Lower lobe of right lung (tissue), 2 donors: ENCODE measurements at regions not wholly inside any gene's neighbourhood (a gene's known extent, or its start where the extent isn't known, plus 50 kb on each side); places are given as distances from the start of the nearest gene placed in this dataset.
"Not testable (repeated sequence)": the region's sequence is repeated elsewhere in the genome, so short reads cannot be mapped to it uniquely, and the experiment has no call there.

ENCODE experiments used
- ATAC-seq, 2 donors: fragments of 200-7000 bp; cut with Tn5 transposase; one replicate each; pipeline ENCODE4 v1.9.1; 2020 to 2022; ENCODE audit warnings: mild to moderate bottlenecking in 2 of 2, moderate library complexity in 2 of 2
- DNase-seq: peaks from one replicate; pipeline ENCODE4 v3.0.0-alpha.2; 2020
- H3K27ac ChIP-seq: fragments of 200-600 bp; one replicate; pipeline ENCODE4 v1.8.0; 2022
- H3K27me3 ChIP-seq: fragments of 200-600 bp; one replicate; pipeline ENCODE4 v1.8.0; 2022; ENCODE audit warnings: low read depth
- H3K36me3 ChIP-seq: fragments of 200-600 bp; one replicate; pipeline ENCODE4 v1.8.0; 2022; ENCODE audit warnings: mild to moderate bottlenecking
- H3K4me1 ChIP-seq: fragments of 200-600 bp; one replicate; pipeline ENCODE4 v1.8.0; 2022
- H3K4me3 ChIP-seq: fragments of 200-600 bp; one replicate; pipeline ENCODE4 v1.8.0; 2022; ENCODE audit warnings: mild to moderate bottlenecking
- H3K9me3 ChIP-seq: fragments of 200-600 bp; one replicate; pipeline ENCODE4 v1.8.0; 2022
- intact Hi-C: fragments of 100-400 bp; cut with DNase I; formaldehyde crosslinking; loops from one replicate; pipeline ENCODE4 v1.11.0; 2022
- TF ChIP-seq, protein P1 (sequence below): fragments of 200-600 bp; IDR thresholded peaks from one replicate; pipeline ENCODE4 v1.8.0; 2022; ENCODE audit warnings: antibody characterized with exemption, mild to moderate bottlenecking
- donor health status: DM: no; HTN: yes; CAD: no; lungs with severe emphysema.

GRCh38 chr5:39619168-39619818, 194.5 kb upstream of the DAB2 start:
- H3K27me3 ChIP-seq: no peaks in the 10 kb centered on the region
- no peak overlapping the region for H3K27ac ChIP-seq
- ATAC-seq: no peak
- H3K36me3 ChIP-seq: no peaks in the 10 kb centered on the region
- DNase-seq: no peak
- H3K4me3 ChIP-seq: no peak overlapping the region
- no peaks in the 10 kb centered on the region for H3K9me3 ChIP-seq
- no peaks in the 10 kb centered on the region for H3K4me1 ChIP-seq
- intact Hi-C loops: no loop called here
- TF ChIP-seq, protein P1, sequence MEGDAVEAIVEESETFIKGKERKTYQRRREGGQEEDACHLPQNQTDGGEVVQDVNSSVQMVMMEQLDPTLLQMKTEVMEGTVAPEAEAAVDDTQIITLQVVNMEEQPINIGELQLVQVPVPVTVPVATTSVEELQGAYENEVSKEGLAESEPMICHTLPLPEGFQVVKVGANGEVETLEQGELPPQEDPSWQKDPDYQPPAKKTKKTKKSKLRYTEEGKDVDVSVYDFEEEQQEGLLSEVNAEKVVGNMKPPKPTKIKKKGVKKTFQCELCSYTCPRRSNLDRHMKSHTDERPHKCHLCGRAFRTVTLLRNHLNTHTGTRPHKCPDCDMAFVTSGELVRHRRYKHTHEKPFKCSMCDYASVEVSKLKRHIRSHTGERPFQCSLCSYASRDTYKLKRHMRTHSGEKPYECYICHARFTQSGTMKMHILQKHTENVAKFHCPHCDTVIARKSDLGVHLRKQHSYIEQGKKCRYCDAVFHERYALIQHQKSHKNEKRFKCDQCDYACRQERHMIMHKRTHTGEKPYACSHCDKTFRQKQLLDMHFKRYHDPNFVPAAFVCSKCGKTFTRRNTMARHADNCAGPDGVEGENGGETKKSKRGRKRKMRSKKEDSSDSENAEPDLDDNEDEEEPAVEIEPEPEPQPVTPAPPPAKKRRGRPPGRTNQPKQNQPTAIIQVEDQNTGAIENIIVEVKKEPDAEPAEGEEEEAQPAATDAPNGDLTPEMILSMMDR: no peak

GRCh38 chr5:39618391-39618790, 193.6 kb upstream of the DAB2 start:
- no peak for DNase-seq
- Histone ChIP-seq H3K4me3 (no peak overlapping the region), H3K27ac (no peak overlapping the region), H3K27me3 (peaks cover 2% of the 10 kb centered on the region), H3K9me3 (no peaks in the 10 kb centered on the region), H3K36me3 (no peaks in the 10 kb centered on the region), H3K4me1 (no peaks in the 10 kb centered on the region)
- ATAC-seq: no peak
- intact Hi-C loops: no loop called here
- TF ChIP-seq, protein P1: no peak

- peaks cover 2% of the 10 kb centered on the region for H3K27me3 ChIP-seq
- H3K27ac ChIP-seq: no peak overlapping the region
- H3K36me3 ChIP-seq: no peaks in the 10 kb centered on the region
- DNase-seq: no peak
- ATAC-seq: no peak
- intact Hi-C loops: no loop called here
- no peaks in the 10 kb centered on the region for H3K4me1 ChIP-seq
- no peak overlapping the region for H3K4me3 ChIP-seq
- TF ChIP-seq, protein P1: no peak
- H3K9me3 ChIP-seq: no peaks in the 10 kb centered on the region
Observed at GRCh38 chr5:39616131-39616530, 191.4 kb upstream of the DAB2 start.

DNA sequence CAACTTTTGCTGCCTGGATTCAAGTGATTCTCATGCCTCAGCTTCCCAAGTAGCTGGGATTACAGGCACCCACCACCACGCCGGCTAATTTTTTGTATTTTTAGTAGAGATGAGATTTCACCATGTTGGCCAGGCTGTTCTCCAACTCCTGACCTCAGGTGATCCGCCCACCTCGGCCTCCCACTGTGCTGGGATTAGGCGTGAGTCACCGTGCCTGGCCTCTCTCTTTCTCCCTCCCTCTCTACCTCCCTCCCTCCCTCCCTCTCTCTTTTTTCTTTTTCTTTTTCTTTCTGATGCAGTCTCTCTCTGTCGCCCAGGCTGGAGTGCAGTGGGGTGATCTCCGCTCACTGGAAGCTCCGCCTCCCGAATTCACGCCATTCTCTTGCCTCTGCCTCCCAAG, 186.3 kb upstream of the DAB2 start:
- intact Hi-C loops, H3K27ac ChIP-seq, H3K4me1 ChIP-seq, H3K27me3 ChIP-seq, DNase-seq, H3K9me3 ChIP-seq, ATAC-seq, H3K36me3 ChIP-seq, H3K4me3 ChIP-seq: not testable (repeated sequence)

DNA sequence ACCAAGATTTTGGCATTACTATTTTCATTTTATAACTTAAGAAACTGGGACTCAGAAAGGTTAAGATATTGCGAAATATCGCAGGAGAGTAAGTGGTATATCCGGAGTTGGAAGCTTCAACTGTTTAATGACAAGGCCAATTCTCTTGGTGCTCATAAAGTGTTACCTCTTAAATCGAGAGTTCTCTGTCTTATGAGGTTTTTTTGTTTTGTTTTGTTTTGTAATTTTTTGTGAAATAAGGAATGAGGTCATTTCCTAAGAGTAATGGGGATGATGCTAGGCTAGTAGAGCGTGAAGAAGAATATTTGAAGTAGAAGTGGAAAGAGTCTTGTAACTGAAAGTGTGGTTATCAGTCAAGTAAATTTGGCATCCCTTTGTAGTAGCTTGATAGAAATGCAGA, 183.2 kb upstream of the DAB2 start:
- Histone ChIP-seq H3K27ac (no peak overlapping the region), H3K4me3 (no peak overlapping the region), H3K36me3 (no peaks in the 10 kb centered on the region), H3K4me1 (no peaks in the 10 kb centered on the region), H3K9me3 (no peaks in the 10 kb centered on the region), H3K27me3 (no peaks in the 10 kb centered on the region)
- no peak for ATAC-seq
- intact Hi-C loops: no loop called here
- TF ChIP-seq, protein P1: no peak
- DNase-seq: no peak

GRCh38 chr5:39606591-39606990, 181.8 kb upstream of the DAB2 start:
- H3K36me3 ChIP-seq: no peaks in the 10 kb centered on the region
- no peak for DNase-seq
- no peaks in the 10 kb centered on the region for H3K27me3 ChIP-seq
- H3K4me1 ChIP-seq: no peaks in the 10 kb centered on the region
- TF ChIP-seq, protein P1: no peak
- no peaks in the 10 kb centered on the region for H3K9me3 ChIP-seq
- intact Hi-C loops: no loop called here
- no peak for ATAC-seq
- no peak overlapping the region for H3K4me3 ChIP-seq
- no peak overlapping the region for H3K27ac ChIP-seq
